GM10248 (cell line): ENCODE measurements at regions not wholly inside any gene's neighbourhood (a gene's known extent, or its start where the extent isn't known, plus 50 kb on each side); places are given as distances from the start of the nearest gene placed in this dataset.

Experiments
- CTCF ChIA-PET: fragments of 300-600 bp; sonication (Branson Sonifier 250); formaldehyde crosslinking; extraction: SDS; loops from one replicate; lab custom pipeline; 2021; ENCODE audit warnings: antibody characterized with exemption; lab: Yijun Ruan, JAX
- POLR2A ChIA-PET: fragments of 350-650 bp; sonication (Branson Sonifier 250); formaldehyde crosslinking; extraction: SDS; loops from one replicate; lab custom pipeline; 2020; ENCODE audit warnings: antibody characterized with exemption; lab: Yijun Ruan, JAX
- DNase-seq: peaks from one replicate; pipeline ENCODE4 v3.0.0; 2012; ENCODE audit errors: extremely low spot score
- CTCF ChIP-seq: IDR thresholded peaks from 2 replicates; pipeline ENCODE4 v1.5.1; 2012; ENCODE audit warnings: mild to moderate bottlenecking, low read depth; ENCODE audit errors: extremely low read depth, missing control alignments, control extremely low read depth

DNA sequence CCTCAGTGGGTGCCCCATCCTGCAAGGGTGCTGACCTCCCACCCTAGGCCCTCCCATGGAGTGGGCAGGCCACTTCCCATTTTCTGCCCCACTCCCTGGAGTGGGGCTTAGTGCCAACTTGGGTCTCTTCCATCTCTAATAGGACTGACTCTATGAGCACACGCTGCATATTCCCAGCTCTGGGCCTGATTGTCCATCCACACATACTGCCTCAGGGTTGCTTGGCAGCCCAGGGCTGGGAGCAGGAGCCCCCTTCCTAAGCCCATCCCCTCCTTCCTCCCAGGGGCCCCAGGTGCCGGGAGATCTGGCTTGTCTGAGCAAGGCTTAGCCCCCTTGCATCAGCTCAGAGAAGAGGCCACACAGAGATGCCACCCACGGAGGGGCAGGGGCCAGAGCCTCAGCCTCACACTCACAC, 55.1 kb downstream of the PJA1 start:
- ChIA-PET POLR2A (no interaction called here), CTCF (no interaction called here)
- DNase-seq: no peak
- no peak for TF ChIP-seq CTCF

DNA sequence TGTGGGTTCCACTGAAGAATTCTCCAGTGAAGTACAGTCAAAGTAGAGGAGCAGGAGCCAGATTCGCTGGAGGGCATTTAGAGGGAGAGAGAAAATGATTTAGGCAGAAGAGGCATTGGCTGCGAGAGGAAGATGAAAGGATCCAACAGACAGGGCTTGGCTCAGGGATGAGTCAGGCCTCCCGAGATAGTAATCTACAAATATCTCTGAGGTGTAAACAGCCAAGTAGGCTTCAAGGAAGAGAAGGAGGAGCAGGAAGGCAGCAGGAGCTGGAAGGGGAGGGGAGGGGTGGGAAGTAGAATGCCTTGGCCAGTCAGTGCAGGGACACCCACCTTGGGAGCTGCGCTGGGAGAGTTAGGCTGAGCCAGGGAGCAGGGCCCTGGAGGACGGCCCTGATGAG, 55.5 kb downstream of the PJA1 start:
- ChIA-PET CTCF (no interaction called here), POLR2A (no interaction called here)
- TF ChIP-seq CTCF: no peak
- no peak for DNase-seq

DNA sequence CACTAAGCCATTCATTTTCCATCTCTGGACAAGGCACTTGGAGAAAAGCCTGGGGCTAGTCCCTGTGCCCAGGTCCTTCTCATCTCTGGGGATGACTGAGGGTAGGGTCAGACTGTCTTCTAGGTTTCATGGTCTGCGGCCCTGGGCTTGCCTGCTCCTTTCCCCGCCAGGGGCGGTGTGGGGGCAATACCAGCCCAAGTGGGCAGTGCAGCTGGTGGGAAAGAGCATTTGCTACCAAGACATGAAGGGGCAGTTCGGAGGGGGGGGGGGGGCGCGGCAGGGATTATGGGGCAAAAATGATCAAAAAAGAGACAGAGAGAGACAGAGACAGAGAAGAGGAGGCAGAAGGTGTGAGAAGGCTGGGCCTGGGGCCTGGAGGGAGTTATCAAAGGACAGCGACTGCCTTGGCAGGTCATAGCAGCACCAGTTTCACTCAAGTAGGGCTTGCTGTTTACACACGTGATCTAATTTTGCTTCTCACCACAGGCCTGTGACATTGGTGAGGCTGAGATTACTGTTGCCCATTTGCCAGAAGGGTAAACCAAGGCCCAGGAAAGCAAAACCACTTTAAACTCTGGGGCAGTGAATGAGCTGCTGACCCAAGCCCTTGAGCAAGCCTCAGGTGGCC, 56.1 kb downstream of the PJA1 start:
- DNase-seq: no peak
- TF ChIP-seq CTCF: no peak
- CTCF ChIA-PET: no interaction called here
- POLR2A ChIA-PET: no interaction called here

DNA sequence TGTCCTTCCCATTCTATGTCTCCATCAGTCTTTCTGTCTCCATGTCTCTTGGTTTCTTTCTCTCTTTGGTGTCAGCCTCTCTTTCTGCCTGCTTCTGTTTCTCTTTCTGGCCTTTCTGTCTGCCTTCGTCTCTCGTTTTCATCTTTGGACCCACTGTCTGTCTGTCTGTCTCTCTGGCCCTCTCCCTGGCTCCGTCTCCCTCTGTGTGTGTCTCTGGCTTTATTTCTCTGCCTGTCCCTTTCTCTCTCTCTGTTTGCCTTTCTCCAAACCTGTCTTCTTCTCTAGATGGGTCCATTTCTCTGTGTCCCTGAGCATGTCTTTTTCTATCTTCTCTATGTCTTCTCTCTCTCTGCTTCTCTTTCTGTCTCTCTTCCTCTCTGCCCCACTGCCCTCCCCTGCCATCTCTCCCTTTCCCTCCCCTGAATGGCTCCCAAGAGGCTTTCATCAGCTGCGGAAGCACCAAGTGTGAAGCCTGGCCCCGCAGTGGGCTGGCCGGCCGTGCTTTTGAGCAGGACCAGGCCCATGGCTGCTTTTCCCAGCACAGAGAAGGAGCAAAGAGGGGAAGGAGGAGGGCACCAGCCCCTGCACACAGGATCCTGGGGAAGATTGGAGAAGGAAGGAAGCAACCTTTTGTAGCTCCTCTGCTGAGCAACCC, 57.4 kb downstream of the PJA1 start:
- POLR2A ChIA-PET: no interaction called here
- no peak for TF ChIP-seq CTCF
- CTCF ChIA-PET: no interaction called here
- no peak for DNase-seq

GRCh38 chrX:69107231-69107739, 58.0 kb downstream of the PJA1 start:
- CTCF ChIA-PET: interaction anchor here (1.1 kb wide), 1 partner anchor 14 kb away, joined by 5 read pairs; no protein-coding TSS in a partner anchor
- POLR2A ChIA-PET: no interaction called here
- no peak for TF ChIP-seq CTCF
- DNase-seq: no peak

- no peak for TF ChIP-seq CTCF
- DNase-seq: no peak
- ChIA-PET CTCF (interaction anchor here (1.3 to 1.8 kb wide), 2 partner anchors 11 to 117 kb away, joined by 3 to 6 read pairs; no protein-coding TSS in a partner anchor), POLR2A (no interaction called here)
Measured at GRCh38 chrX:69104756-69105434, 60.4 kb downstream of the PJA1 start.
